Ammon's horn (tissue), 1 donor: ENCODE measurements at regions not wholly inside any gene's neighbourhood (a gene's known extent, or its start where the extent isn't known, plus 50 kb on each side); places are given as distances from the start of the nearest gene placed in this dataset.
"Not testable (repeated sequence)": the region's sequence is repeated elsewhere in the genome, so short reads cannot be mapped to it uniquely, and the experiment has no call there.

ENCODE experiments used
- DNase-seq: peaks from one replicate; pipeline ENCODE4 v3.0.0-alpha.2; 2016; ENCODE audit warnings: low spot score

DNA sequence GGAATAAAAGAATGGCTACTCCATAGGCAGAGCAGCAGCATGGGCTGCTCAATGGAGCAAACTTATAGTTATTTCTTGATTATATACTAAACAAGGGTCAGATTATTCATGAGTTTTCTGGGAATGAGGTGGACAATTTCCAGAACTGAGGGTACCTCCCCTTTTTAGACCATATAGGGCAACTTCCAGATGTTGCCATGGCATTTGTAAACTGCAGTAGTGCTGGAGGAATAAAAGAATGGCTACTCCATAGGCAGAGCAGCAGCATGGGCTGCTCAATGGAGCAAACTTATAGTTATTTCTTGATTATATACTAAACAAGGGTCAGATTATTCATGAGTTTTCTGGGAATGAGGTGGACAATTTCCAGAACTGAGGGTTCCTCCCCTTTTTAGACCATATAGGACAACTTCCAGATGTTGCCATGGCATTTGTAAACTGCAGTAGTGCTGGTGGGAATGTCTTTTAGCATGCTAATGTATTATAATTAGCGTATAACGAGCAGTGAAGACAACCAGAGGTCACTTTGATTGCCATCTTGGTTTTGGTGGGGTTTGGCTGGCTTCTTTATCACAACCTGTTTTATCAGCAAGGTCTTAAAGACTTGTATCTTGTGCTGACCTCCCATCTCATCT is 364.6 kb upstream of the RGS6 start:
- DNase-seq = not testable (repeated sequence)

DNA sequence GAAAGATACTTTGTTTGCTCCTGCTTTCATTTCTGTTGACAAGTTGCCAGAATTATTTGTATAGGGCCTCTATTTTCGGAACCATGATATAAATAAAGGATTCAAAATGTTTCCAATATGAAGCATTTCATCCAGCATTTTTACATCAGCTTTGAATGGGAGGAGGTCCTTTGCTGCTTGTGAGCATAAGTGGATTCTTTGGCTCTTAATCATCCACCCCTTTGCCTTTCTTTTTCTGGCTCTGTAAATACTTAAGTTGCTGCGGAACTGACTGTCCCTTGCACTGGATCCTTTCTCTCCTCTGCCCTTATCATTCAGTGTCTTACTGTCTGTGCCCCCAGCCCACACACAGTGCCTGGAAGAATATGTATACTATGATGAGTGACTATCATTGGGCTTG is 357.3 kb upstream of the RGS6 start:
- DNase-seq = no peak

DNA sequence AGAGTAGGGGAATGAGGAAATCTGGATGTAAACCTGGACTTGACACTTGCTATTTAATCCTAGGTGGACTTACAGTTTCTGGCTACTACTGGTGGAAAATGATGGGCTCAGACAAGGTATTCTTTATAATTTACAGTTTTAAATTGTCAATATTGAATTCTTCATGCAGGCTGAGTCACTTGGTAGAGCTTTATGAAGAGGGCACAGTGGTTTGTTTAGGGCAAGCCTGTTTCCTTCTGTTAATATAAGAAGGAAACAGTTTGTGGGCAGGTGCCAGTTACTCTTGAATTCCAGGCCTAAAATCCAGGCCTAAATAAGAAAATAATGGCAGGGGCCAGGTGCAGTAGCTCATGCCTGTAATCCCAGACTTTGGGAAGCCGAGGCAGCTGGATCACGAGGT is 355.8 kb upstream of the RGS6 start:
- no peak for DNase-seq

DNA sequence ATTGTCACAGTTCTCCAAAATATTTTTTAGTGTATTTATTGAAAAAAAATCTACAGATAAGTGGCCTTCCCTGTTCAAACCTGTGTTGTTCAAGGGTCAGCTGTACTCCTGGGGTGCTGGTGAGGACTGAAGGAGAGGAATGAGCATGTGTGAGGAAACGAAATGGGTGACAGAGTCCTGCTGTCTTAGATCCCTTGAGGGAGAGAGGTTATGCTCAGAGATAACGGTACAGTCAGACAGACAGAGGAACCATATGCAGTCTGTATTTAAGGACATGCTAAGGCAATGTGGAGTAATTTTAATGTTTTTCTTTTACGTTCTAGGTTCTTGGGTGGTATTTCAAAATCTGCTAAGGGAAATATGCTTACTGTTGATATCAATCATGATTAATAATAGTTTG is 352.9 kb upstream of the RGS6 start:
- no peak for DNase-seq

DNA sequence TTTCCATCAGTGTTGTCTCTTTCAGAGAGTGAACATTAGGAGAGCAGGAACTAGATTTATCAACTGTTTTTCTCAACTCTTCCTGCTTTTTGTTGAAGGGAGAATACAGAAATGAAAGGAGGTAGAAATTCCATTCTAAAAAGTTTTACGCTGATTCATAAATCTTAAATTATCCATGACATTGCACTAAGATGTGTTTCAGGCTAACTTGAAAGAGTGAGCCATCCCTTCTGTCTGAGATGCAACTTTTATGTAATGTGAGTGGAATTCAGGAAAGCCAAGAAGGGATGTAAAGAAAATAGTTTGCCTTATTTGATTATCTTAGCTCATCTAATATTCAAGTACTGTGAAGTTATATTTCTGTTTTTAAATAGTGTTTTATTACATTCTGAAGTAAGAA is 349.5 kb upstream of the RGS6 start:
- no peak for DNase-seq

DNA sequence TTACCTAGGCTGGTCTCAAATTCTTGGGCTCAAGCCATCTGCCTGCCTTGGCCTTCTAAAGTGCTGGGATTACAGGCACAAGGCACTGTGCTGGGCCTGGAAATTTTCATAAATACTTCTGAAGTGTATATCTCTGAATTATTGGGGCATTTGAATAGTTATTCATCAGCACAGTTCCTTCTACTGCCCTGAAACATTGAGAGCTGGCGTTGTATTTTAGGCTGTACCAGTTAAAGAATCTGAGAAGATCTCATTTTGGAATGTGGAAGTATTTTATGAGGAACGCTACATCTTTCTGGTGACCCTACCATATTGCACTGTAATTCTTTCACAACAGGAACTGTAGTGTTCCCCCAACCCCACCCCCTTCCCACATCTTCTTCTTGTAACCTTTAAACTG is 349.0 kb upstream of the RGS6 start:
- no peak for DNase-seq

DNA sequence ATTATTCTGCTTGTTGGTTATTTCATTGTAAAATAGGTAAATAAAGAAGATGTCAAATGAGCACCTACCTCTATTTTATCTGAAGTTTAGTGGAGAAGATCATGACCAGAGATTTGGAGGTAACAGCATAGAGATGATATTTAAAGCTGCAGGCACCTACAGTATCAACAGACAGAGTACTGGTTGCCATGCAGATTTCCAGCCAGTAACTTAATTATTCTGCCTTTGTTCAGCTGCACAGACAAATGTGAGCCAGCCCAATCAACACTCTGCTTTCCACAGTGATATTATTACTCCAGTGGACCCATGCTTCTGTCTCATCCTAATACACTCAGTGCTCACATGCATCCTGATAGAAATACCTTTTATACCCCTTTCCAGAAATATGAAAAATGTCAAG is 348.5 kb upstream of the RGS6 start:
- DNase-seq = no peak

DNA sequence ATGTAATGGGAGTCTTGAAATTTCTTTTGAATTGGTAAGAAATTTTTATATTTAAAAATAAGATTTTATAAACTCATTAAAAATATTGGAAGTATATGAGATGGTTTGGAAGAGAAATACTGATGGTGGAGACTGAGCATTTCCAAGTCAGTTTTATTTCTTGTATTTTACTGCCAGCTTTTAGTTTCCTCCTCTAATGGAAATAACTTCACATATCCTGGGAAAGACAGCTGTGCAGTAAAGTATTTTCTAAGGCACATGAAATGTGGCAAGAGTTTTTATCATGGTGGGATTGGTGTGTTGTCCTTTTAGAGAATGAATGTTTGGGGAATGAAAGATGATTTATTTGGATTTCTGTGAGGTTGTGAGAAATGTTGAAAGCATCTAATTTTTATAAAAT is 346.9 kb upstream of the RGS6 start:
- DNase-seq = no peak

DNA sequence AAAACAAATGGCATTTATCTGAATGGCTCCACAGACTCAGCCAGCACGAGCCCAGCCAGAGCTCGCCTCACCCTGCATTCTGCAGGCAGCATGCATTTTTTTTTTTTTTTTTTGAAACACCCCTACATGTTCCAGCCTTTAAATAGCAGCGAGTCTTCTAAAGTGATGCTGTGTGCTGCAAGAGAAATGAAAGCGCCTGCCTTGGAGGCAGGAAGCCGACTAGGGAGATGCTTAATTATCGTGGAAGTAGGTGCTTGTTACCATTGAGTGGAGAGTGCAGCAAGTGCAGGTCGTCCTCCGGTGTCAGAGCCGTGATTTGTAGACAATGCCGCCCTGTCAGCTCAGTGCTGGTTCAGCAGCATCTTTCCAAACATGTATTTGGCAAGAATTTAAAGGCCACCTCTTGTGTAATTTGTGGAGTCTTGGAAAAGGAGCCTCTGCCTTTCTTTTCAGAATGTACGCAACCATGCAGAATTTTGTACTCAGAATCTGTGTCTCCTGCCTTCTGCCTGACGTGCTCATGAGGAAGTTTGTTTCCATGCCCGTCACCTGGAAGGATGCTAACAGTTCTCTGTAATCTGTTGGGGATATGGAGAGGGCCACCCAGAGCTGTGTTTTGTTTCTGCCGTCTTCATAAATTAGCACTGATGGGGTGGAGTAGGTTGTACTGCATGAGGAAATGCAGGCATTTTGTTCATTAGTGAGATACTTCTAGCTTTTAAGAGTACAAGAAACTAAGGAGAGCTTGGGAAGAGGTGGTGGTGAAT is 345.9 kb upstream of the RGS6 start:
- DNase-seq = peak; percentile 72

DNA sequence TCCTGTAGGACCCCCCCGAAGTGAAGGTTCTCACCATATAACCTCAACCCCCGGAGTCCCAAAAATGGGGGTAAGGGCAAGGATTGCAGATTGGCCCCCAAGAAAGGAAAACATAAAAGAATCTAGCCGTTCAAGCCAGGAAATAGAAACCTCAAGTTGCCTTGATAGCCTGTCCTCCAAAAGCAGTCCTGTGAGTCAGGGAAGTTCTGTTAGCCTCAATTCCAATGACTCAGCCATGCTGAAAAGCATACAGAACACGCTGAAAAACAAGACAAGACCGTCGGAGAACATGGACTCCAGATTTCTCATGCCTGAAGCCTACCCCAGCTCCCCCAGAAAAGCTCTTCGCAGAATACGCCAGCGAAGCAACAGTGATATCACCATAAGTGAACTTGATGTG is 344.2 kb upstream of the RGS6 start:
- no peak for DNase-seq

DNA sequence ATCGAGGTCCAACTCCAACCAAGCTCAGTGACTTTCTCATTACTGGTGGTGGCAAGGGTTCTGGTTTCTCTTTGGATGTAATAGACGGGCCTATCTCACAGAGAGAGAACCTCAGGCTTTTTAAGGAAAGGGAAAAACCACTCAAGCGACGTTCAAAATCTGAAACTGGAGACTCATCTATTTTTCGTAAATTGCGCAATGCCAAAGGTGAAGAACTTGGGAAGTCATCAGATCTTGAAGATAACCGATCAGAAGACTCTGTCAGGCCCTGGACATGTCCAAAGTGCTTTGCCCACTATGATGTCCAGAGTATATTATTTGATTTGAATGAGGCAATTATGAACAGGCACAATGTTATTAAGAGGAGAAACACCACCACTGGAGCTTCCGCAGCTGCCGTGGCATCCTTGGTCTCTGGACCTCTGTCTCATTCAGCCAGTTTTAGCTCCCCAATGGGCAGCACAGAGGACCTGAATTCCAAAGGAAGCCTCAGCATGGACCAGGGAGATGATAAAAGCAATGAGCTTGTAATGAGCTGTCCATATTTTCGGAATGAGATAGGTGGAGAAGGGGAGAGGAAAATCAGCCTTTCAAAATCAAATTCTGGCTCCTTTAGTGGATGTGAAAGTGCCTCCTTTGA is 343.5 kb upstream of the RGS6 start:
- DNase-seq = no peak

DNA sequence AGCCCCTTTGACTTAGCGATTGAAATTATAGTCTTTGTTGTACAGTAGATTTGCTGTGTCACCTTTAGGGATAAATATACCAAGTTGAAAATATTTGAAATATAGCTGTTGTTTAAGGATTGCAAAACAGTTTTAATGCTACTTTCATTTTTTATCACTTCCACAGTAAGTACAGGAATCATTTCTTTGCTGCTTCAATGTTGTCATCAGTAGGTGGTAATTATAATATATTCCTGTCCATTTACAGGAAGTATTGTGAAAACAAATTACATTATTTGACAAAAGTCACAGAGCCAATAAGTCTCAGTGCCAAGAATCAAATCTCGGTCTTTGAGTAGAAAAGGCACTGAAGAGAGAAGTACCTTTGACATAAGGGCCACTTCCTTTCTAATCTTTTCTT is 342.6 kb upstream of the RGS6 start:
- no peak for DNase-seq

DNA sequence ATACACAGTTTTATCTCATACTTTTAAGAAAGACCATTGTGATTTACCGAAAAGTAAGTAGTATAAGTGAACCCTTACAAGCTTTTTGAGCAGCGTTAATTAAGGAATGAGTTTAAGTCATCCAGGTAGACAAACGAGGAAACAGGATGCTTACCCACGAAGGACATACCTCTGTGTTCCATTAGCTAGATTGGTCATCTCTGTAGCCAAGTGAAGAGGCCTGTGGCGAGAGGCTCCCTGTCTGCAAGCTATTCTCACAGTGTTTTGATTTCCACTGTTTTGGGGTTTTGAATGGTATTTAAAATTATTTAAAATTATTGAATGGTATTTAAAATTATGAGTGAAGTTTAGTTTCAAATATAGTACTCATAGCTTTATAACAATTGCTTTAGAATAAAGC is 342.1 kb upstream of the RGS6 start:
- DNase-seq = no peak

DNA sequence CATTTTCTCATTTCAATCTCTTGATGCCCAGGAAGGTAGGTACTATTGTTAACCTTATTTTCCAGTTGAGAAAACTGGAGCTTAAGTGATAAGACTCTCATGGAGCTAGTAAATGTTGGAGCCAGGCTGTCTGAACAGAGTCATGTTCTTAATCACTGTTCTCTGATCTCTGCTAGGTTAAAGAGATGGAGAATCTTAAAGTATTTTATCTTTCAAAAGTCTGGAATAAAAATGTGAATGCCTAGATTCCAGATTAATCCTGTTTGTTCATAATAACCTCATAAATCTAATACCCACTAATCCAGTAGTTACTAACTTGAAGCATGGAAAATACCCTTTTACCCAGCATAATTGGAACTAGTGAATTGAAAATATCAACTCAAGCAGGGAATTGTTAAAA is 341.0 kb upstream of the RGS6 start:
- no peak for DNase-seq

DNA sequence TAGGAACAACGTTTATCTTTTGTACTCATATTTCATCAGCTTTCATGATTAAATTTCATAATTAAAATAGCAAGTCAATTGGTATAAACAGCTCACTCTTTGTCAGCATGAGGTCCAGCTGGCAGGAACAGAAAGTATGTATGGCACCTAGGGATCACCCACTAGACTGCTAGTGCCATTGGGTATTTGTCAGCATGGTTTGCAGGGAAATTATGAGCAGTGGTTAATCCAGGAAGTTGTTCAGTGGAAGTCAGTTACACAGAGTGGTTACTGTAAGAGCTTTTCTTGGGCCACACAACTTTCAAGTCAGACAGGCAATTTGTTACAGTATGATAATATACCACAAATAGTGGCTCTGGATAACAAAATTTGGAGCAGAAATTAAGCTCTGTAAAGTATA is 340.3 kb upstream of the RGS6 start:
- no peak for DNase-seq

DNA sequence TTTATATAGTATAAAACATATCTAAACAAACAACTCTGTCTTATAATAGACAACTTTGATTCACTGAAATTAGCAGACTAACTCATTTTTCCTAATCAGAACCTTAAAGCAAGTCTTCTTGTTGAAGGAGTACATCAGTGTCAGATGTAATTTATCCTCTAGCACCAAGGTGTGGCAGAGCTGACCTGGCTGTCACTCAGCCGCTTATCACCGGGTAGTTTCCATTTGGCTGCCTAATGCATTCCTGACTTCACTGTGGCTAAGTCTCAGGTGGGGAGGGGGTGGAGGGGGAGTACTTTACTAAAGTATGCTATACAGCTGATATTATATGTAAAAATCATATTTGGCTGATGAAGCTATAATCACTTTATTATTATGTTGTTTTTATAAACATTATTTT is 339.9 kb upstream of the RGS6 start:
- no peak for DNase-seq

DNA sequence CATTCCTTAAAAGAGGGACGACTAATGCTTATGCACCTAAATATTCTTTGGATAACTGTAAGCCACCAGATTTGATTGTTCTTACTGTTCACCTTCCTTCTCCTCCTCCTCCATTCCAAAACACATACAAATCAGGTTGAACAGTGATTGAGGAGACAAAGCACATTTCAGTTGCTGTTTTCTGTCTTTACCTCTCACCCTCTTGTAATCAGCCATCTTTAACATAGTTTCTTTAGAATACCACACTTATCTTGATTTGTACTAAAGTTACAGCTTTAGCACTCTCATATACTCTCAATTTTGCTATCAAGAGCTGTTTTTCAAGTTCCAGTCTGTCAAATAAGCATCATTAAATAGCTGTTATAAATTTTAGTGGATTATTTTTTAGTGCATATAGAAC is 338.3 kb upstream of the RGS6 start:
- no peak for DNase-seq

DNA sequence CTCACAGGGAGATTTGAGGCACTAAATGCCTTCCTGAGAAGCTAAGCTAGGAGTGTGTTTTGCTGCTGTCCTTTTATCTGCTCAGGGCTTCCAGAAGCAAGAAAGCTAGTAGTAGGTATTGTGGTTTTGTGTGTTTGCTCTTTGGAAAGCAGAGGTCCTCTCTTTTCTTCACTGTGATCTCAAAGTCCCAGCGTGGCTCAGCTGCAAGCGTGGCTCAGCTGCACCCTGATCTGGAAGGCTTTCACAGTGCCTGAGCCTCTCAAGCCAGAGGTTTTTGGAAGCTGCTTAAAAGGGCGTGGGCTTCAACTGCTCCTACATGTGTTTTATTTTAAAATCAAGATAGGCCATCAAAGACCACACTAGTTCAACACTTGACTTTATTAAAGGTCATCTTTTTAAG is 337.4 kb upstream of the RGS6 start:
- DNase-seq = no peak

DNA sequence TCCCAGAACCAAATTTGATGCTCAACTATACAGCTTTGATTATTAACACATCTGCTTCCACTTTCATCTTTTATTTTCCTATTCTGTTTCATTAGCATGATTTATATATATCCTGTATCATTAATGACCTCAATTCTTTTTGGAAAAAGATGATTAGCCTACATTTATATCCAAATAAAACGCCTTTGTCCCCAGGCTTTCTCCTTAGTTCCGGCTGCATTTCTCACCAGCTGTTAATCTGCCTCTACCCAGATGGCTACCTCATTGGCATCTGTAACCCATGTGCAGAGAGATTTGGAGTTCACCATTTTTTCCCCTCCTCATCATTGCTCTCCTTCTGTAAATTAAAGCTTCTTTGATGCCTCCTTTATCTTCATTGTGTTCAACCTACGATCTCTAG is 336.8 kb upstream of the RGS6 start:
- DNase-seq = no peak

DNA sequence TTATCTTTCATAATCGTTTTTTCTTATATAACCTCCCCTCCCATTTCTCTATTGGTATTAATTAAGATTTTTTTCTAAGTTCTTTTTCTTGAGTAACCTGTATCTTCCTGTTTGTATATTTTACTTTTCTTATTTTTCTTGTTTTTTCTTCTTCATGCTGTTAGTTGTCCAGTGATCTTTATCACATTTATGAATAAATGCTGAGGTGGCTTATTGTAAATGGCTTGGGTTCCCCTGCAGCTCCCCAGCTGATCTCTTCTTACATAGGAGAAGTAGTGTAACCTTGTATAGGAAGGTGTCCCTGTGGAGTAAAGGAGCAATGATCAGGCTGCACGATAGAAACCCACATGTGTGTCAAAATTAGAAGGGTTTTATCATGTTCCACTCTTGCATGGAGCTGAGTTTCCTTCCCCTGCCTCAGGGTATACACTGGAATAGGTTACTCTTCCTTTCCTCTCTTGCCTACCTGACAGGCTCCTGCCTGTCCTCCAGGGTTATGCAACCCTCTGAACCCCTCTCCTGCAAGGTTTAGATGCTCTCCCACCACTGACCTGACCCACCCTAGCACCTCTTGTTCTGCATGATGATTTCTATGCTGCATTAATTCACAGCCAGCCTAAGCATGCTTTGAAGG is 334.8 kb upstream of the RGS6 start:
- DNase-seq = no peak

DNA sequence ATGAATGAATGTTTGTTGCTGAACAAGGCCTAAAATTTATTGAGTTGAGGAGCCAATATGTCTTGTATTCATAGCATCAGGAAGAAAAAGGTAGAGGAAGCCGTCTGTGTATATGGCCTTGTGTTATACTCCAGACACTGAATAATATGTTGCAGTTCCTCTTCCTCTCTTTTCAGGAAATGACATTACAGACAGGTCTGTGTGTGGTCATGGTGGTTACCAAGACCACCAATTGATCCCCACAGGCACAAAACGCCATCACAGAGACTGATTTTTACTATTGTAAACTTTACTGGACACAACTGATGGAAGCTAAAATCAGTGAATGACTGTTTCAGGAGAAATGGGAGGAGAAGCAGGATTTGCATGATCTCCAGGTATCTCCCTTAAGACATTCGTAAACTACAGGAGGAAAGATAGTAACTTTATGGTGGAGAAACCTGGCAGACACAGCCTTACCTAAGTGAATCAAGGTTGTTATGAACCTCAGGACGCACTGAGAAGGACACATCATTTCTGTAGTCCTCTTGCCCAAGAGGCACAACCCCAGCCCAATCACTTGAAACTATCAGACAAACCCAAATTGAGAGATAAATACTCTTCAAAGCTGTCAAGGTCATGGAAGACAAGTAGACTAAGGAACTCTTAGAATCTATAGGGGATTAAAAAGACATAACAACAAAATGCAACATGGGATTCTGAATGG is 334.1 kb upstream of the RGS6 start:
- DNase-seq = no peak

DNA sequence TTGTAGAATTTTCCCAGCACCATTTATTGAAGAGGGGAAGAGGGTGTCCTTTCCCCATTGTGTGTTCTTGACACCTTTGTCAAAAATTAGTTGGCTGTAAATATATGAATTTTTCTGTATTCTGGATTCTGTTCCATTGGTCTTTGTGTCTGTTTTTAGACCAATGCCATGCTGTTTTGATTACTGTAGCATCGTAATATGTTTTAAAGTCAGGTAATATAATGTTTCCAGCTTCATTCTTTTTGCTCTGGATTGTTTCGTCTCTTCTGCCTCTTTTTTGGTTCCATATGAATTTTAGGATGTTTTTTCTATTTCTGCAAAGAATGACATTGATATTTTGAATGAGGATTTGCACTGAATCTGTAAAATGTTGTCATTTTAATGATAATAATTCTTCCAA is 331.9 kb upstream of the RGS6 start:
- no peak for DNase-seq

DNA sequence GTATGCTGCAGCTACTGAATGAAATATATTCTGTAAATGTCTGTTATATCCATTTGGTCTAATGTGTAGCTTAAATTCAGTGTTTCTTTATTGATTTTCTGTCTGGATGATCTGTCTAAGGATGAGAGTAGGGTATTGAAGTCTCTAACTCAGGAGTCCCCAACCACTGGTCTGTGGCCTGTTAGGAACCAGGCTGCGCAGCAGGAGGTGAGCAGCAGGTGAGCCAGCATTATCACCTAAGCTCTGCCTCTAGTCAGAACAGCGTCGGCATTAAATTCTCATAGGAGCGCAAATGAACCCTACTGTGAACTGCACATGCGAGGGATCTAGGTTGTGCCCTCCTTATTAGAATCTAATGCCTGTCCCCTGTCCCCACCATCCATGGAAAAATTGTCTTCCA is 329.7 kb upstream of the RGS6 start:
- no peak for DNase-seq
